HEK293 (cell line): ENCODE measurements at regions not wholly inside any gene's neighbourhood (a gene's known extent, or its start where the extent isn't known, plus 50 kb on each side); places are given as distances from the start of the nearest gene placed in this dataset.

Experiments used
- CTCF ChIA-PET: fragments of 350-600 bp; formaldehyde crosslinking; extraction: SDS; loops from one replicate; lab custom pipeline; 2021; ENCODE audit warnings: antibody characterized with exemption; lab: Yijun Ruan, JAX
- POLR2A ChIA-PET: fragments of 300-600 bp; formaldehyde crosslinking; extraction: SDS; loops from one replicate; lab custom pipeline; 2020; ENCODE audit warnings: antibody characterized with exemption, inconsistent platforms; lab: Yijun Ruan, JAX
- H3K27ac ChIP-seq: fragments of 200-500 bp; sonication (Bioruptor generic); 2 replicates; pipeline ENCODE4 v1.5.1; 2014; ENCODE audit warnings: low read depth, low read length, control low read depth, inconsistent platforms; ENCODE audit errors: extremely low read depth
- H3K36me3 ChIP-seq, 2 experiments: fragments of 200-500 bp in 1 of 2; sonication (Bioruptor generic) in 1 of 2; 1 replicate in 1 of 2; 2 replicates in 1 of 2; pipeline ENCODE4 v1.5.1; 2014 to 2017; ENCODE audit warnings: inconsistent platforms in 2 of 2, low read length in 2 of 2; ENCODE audit not compliant: control insufficient read depth in 2 of 2, insufficient read depth in 1 of 2
- H3K4me1 ChIP-seq: fragments of 200-500 bp; sonication (Bioruptor generic); 2 replicates; pipeline ENCODE4 v1.5.1; 2014; ENCODE audit warnings: mild to moderate bottlenecking, low read length, inconsistent platforms; ENCODE audit not compliant: control insufficient read depth, insufficient read depth
- H3K4me3 ChIP-seq: 2 replicates; pipeline ENCODE4 v1.5.1; 2011; ENCODE audit warnings: low read depth, mild to moderate bottlenecking, control low read depth, low read length, moderate library complexity
- H3K9me3 ChIP-seq: fragments of 200-500 bp; sonication (Bioruptor generic); 2 replicates; pipeline ENCODE4 v1.5.1; 2014; ENCODE audit warnings: low read depth, low read length, inconsistent platforms; ENCODE audit not compliant: control insufficient read depth, insufficient read depth
- FEZF1 ChIP-seq: fragments of 450-650 bp; formaldehyde crosslinking; IDR thresholded peaks from 2 replicates; pipeline ENCODE4 v1.5.1; 2016; ENCODE audit warnings: missing biosample characterization, missing genetic modification characterization
- INSM2 ChIP-seq: fragments of 450-650 bp; formaldehyde crosslinking; IDR thresholded peaks from 2 replicates; pipeline ENCODE4 v1.5.1; 2016; ENCODE audit warnings: missing biosample characterization, missing genetic modification characterization
- PRDM1 ChIP-seq: fragments of 450-650 bp; formaldehyde crosslinking; IDR thresholded peaks from 2 replicates; pipeline ENCODE4; 2016; ENCODE audit warnings: missing biosample characterization, missing genetic modification characterization
- TCF7L2 ChIP-seq: IDR thresholded peaks from 2 replicates; pipeline ENCODE4 v1.6.1; 2011; ENCODE audit warnings: low read depth, mild to moderate bottlenecking, inconsistent platforms, low read length, moderate library complexity, borderline replicate concordance
- ZBTB7A ChIP-seq: fragments of 450-650 bp; formaldehyde crosslinking; IDR thresholded peaks from 2 replicates; pipeline ENCODE4 v1.5.1; 2016; ENCODE audit warnings: low read depth, missing biosample characterization, missing genetic modification characterization
- ZBTB8A ChIP-seq: fragments of 450-650 bp; formaldehyde crosslinking; IDR thresholded peaks from 2 replicates; pipeline ENCODE4 v1.5.1; 2016; ENCODE audit warnings: missing biosample characterization, missing genetic modification characterization
- ZFP41 ChIP-seq: fragments of 450-650 bp; formaldehyde crosslinking; IDR thresholded peaks from 2 replicates; pipeline ENCODE4 v1.5.1; 2016; ENCODE audit warnings: missing biosample characterization, missing genetic modification characterization, borderline replicate concordance
- ZNF121 ChIP-seq: fragments of 450-650 bp; formaldehyde crosslinking; IDR thresholded peaks from 2 replicates; pipeline ENCODE4 v1.5.1; 2016; ENCODE audit warnings: missing biosample characterization, missing genetic modification characterization
- ZNF132 ChIP-seq: fragments of 450-650 bp; formaldehyde crosslinking; IDR thresholded peaks from 2 replicates; pipeline ENCODE4 v1.5.1; 2017; ENCODE audit warnings: missing biosample characterization, missing genetic modification characterization, borderline replicate concordance
- ZNF140 ChIP-seq: fragments of 450-650 bp; formaldehyde crosslinking; IDR thresholded peaks from 2 replicates; pipeline ENCODE4 v1.5.1; 2016; ENCODE audit warnings: missing biosample characterization, missing genetic modification characterization
- ZNF169 ChIP-seq: fragments of 450-650 bp; formaldehyde crosslinking; IDR thresholded peaks from 2 replicates; pipeline ENCODE4 v1.5.1; 2016; ENCODE audit warnings: missing biosample characterization, missing genetic modification characterization
- ZNF280D ChIP-seq: fragments of 450-650 bp; formaldehyde crosslinking; IDR thresholded peaks from 2 replicates; pipeline ENCODE4 v1.5.1; 2016; ENCODE audit warnings: missing biosample characterization, missing genetic modification characterization
- ZNF549 ChIP-seq: fragments of 450-650 bp; IDR thresholded peaks from 2 replicates; pipeline ENCODE4 v1.5.1; 2018; ENCODE audit warnings: missing biosample characterization, missing genetic modification characterization, mild to moderate bottlenecking, inconsistent platforms, moderate library complexity
- ZNF626 ChIP-seq: fragments of 450-650 bp; sonication (Bioruptor Pico); formaldehyde crosslinking; IDR thresholded peaks from 2 replicates; pipeline ENCODE4 v1.5.1; 2018; ENCODE audit warnings: missing biosample characterization, missing genetic modification characterization, inconsistent platforms
- ZNF701 ChIP-seq: fragments of 450-650 bp; formaldehyde crosslinking; IDR thresholded peaks from 2 replicates; pipeline ENCODE4 v1.5.1; 2016; ENCODE audit warnings: missing biosample characterization, missing genetic modification characterization
- ZNF76 ChIP-seq: fragments of 450-650 bp; formaldehyde crosslinking; IDR thresholded peaks from 2 replicates; pipeline ENCODE4; 2016; ENCODE audit warnings: low read depth, missing biosample characterization, missing genetic modification characterization, borderline replicate concordance
- TF ChIP-seq, protein P1 (sequence below): fragments of 450-650 bp; formaldehyde crosslinking; IDR thresholded peaks from 2 replicates; pipeline ENCODE4 v1.5.1; 2016; ENCODE audit warnings: missing biosample characterization, missing genetic modification characterization
- TF ChIP-seq, protein P2 (sequence below): fragments of 450-650 bp; formaldehyde crosslinking; optimal IDR thresholded peaks from 2 replicates; pipeline ENCODE3; 2016; ENCODE audit warnings: missing biosample characterization, mild to moderate bottlenecking, missing genetic modification characterization

DNA sequence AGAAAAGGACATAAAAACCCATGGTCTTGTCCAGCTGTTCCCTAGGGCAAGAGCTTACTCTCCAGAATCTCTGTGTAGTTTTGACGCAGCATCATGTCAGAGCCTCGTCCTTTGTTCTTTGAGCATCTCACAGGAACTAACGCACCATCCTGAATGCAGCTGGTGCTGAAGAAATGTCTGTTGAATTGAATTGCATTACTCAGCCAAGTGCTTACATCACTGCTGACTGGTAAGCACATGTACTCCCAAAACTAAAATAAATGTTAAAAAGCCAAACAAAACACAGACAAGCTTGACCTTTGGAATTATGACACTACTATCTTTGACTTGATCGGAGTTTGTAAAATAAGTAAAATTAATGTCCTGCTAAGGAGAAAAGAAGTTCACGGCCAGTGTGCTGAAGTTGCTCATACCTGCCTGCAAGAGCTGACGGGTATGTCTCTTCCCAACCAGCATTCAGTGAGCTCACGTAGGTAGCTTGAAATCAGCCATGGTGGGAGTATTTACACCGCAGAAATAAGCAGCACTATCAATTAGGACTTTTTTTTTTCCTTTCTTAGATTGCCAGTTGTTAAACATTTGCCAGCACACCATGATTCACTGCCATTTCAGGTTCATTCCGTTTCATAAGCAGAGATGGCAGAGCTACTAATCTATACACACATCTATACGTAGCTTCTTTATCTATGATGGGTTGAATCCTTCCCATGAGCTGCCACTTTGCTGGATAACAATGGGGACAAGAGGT is 310.6 kb upstream of the MSX2 start (continued):
- TF ChIP-seq ZNF140 (tag by site-specific recombination) (no peak), INSM2 (tag by site-specific recombination) (0 out of 2 replicates have a peak, but pooled peaks have one; percentile 17)

DNA sequence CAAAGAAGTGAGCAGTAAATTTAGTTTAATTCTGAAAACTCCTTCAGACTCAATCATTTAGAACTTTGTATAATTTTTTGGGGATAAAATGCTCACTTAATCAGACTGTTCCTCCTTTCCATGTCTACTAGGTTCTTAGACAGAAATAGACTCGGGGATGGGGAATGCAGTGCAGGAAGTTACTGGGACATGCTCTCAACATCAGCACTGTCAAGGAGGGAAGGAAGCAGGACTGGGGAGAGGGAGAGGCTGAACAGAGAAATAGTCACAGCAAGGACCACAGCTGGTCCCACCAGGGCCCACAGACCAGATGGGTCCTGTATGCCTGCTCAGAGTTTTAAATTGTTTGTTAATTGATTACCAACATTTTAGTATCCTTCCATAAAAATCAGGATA is 310.1 kb upstream of the MSX2 start:
- ChIA-PET POLR2A (interaction anchor here (0.6 to 1.1 kb wide), 4 partner anchors 68 to 376 kb away, joined by 3 read pairs; partner anchors contain the start of gene MSX2), CTCF (interaction anchor here (0.6 to 1.4 kb wide), 6 partner anchors 86 to 395 kb away, joined by 3 to 8 read pairs (median 4); partner anchors contain the start of gene NSG2)
- H3K9me3 ChIP-seq = no peaks in the 10 kb centered on the region
- H3K4me3 ChIP-seq = no peak overlapping the region
- H3K36me3 ChIP-seq = no peaks in the 10 kb centered on the region
- H3K27ac ChIP-seq = no peak overlapping the region; the same call in 1 of the 2 replicates
- H3K4me1 ChIP-seq = peaks cover 29% of the 10 kb centered on the region
- TF ChIP-seq ZNF701 (no peak), ZNF169 (tag by site-specific recombination) (no peak), FEZF1 (tag by site-specific recombination) (no peak), ZNF549 (tag by site-specific recombination) (no peak), TCF7L2 (no peak), ZBTB7A (tag by site-specific recombination) (no peak), ZNF76 (tag by site-specific recombination) (no peak), ZBTB8A (no peak), ZNF626 (tag by site-specific recombination) (no peak), ZNF132 (tag by site-specific recombination) (no peak), ZFP41 (tag by site-specific recombination) (no peak), ZNF280D (tag by site-specific recombination) (no peak), PRDM1 (no peak), ZNF121 (no peak)
- TF ChIP-seq, protein P1, sequence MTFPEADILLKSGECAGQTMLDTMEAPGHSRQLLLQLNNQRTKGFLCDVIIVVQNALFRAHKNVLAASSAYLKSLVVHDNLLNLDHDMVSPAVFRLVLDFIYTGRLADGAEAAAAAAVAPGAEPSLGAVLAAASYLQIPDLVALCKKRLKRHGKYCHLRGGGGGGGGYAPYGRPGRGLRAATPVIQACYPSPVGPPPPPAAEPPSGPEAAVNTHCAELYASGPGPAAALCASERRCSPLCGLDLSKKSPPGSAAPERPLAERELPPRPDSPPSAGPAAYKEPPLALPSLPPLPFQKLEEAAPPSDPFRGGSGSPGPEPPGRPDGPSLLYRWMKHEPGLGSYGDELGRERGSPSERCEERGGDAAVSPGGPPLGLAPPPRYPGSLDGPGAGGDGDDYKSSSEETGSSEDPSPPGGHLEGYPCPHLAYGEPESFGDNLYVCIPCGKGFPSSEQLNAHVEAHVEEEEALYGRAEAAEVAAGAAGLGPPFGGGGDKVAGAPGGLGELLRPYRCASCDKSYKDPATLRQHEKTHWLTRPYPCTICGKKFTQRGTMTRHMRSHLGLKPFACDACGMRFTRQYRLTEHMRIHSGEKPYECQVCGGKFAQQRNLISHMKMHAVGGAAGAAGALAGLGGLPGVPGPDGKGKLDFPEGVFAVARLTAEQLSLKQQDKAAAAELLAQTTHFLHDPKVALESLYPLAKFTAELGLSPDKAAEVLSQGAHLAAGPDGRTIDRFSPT (tag by site-specific recombination) = no peak
- TF ChIP-seq, protein P2, sequence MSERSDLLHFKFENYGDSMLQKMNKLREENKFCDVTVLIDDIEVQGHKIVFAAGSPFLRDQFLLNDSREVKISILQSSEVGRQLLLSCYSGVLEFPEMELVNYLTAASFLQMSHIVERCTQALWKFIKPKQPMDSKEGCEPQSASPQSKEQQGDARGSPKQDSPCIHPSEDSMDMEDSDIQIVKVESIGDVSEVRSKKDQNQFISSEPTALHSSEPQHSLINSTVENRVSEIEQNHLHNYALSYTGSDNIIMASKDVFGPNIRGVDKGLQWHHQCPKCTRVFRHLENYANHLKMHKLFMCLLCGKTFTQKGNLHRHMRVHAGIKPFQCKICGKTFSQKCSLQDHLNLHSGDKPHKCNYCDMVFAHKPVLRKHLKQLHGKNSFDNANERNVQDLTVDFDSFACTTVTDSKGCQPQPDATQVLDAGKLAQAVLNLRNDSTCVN (tag by site-specific recombination) = no peak
